Type B pancreatic cell (in vitro differentiated cells): ENCODE measurements at regions not wholly inside any gene's neighbourhood (a gene's known extent, or its start where the extent isn't known, plus 50 kb on each side); places are given as distances from the start of the nearest gene placed in this dataset.

Experiments used
- DNase-seq: peaks from one replicate; pipeline ENCODE4 v3.0.0; 2021; ENCODE audit warnings: mixed read lengths; ENCODE audit not compliant: unreplicated experiment; ENCODE audit errors: extremely low spot score
- H3K27ac Mint-ChIP-seq: 2 replicates; pipeline ENCODE4 v1.8.0; 2021; ENCODE audit warnings: mild to moderate bottlenecking, mixed read lengths
- H3K27me3 Mint-ChIP-seq: 2 replicates; pipeline ENCODE4 v1.8.0; 2021; ENCODE audit warnings: mixed read lengths
- H3K36me3 Mint-ChIP-seq: 2 replicates; pipeline ENCODE4 v1.8.0; 2021; ENCODE audit warnings: mixed read lengths
- H3K4me1 Mint-ChIP-seq: one replicate; pipeline ENCODE4 v1.8.0; 2021; ENCODE audit warnings: mixed read lengths; ENCODE audit not compliant: unreplicated experiment
- H3K4me3 Mint-ChIP-seq: 2 replicates; pipeline ENCODE4 v1.8.0; 2021; ENCODE audit warnings: mild to moderate bottlenecking, mixed read lengths
- H3K9me3 Mint-ChIP-seq: 2 replicates; pipeline ENCODE4 v1.8.0; 2021; ENCODE audit warnings: mixed read lengths
- TF ChIP-seq, protein P1 (sequence below): fragments of 200-600 bp; sonication (generic); conservative IDR thresholded peaks from 2 replicates; pipeline ENCODE4 v1.5.0; 2021; ENCODE audit warnings: antibody characterized with exemption, mild to moderate bottlenecking

GRCh38 chr3:102194001-102194400, 240.8 kb upstream of the ZPLD1 start:
- DNase-seq: no peak

DNA sequence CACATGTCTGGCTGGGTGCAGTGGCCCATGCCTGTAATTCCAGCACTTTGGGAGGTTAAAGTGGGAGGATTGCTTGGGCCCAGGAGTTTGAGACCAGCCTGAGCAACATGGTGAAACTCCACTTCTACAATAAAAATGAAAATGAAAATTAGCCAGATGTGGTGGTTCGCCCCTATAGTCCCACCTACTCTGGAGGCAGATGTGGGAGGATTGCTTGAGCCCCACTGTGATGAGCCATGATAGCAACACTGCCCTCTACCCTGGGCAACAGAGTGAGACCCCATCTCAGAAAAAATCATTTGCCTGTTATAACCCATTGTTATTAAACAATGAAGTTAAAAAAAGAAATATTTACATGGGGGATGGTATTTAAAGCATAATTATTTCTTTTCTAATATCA, 240.1 kb upstream of the ZPLD1 start:
- H3K4me1 Mint-ChIP-seq: peaks cover 19% of the 10 kb centered on the region
- DNase-seq: no peak
- TF ChIP-seq, protein P1, sequence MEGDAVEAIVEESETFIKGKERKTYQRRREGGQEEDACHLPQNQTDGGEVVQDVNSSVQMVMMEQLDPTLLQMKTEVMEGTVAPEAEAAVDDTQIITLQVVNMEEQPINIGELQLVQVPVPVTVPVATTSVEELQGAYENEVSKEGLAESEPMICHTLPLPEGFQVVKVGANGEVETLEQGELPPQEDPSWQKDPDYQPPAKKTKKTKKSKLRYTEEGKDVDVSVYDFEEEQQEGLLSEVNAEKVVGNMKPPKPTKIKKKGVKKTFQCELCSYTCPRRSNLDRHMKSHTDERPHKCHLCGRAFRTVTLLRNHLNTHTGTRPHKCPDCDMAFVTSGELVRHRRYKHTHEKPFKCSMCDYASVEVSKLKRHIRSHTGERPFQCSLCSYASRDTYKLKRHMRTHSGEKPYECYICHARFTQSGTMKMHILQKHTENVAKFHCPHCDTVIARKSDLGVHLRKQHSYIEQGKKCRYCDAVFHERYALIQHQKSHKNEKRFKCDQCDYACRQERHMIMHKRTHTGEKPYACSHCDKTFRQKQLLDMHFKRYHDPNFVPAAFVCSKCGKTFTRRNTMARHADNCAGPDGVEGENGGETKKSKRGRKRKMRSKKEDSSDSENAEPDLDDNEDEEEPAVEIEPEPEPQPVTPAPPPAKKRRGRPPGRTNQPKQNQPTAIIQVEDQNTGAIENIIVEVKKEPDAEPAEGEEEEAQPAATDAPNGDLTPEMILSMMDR: no peak
- peak overlapping the region; percentile 38 for H3K27ac Mint-ChIP-seq
- no peaks in the 10 kb centered on the region for H3K27me3 Mint-ChIP-seq
- H3K36me3 Mint-ChIP-seq: no peaks in the 10 kb centered on the region
- no peak overlapping the region for H3K4me3 Mint-ChIP-seq
- H3K9me3 Mint-ChIP-seq: no peaks in the 10 kb centered on the region

More at GRCh38 chr3:102194001-102194400, 240.8 kb upstream of the ZPLD1 start:
- no peaks in the 10 kb centered on the region for H3K27me3 Mint-ChIP-seq
- no peaks in the 10 kb centered on the region for H3K9me3 Mint-ChIP-seq
- H3K36me3 Mint-ChIP-seq: no peaks in the 10 kb centered on the region
- peaks cover 19% of the 10 kb centered on the region for H3K4me1 Mint-ChIP-seq
- TF ChIP-seq, protein P1: no peak
- no peak overlapping the region for H3K4me3 Mint-ChIP-seq
- H3K27ac Mint-ChIP-seq: peak overlapping the region; percentile 19

DNA sequence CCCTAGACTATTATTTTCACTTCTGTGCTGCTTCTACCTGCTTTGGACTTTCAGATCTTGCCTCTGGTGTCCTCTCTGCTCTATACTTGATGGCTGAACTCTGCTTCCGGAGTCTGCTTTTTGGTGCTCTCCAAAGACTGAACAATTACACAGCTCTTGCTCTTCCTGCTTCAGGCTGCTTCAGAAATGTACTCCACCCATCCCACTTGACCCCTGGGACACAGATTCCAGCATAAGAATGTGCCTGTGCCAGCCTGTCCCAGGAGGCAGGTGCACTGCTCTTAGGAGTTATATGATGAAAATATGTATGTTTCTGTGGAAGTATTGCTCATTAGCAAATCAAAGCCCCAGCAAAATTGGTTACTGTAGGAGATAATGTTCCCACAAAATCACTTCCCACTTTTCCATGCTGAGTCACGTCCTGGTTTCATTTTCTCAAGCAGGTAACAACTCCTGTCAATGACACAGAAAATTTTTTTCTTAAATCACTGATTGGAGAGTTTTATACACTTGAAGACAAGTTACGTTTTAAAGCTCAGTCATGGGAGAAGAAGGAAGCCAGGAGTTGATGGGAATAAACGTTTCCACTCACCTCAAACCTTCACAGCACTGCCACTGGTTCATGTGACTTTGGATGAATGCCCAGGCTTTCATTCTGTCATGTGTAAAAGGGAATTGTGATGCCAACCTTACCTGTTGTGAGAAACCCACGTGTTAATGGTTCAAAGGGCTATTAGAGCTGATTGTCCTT, 239.4 kb upstream of the ZPLD1 start:
- Mint-ChIP-seq H3K4me3 (peak overlapping the region; percentile 40), H3K9me3 (no peaks in the 10 kb centered on the region), H3K36me3 (no peaks in the 10 kb centered on the region), H3K27me3 (no peaks in the 10 kb centered on the region), H3K27ac (peak overlapping the region; percentile 38), H3K4me1 (peaks cover 15% of the 10 kb centered on the region)
- no peak for DNase-seq
- TF ChIP-seq, protein P1: no peak

GRCh38 chr3:102200126-102200525, 234.7 kb upstream of the ZPLD1 start:
- no peaks in the 10 kb centered on the region for H3K9me3 Mint-ChIP-seq
- TF ChIP-seq, protein P1: no peak

DNA sequence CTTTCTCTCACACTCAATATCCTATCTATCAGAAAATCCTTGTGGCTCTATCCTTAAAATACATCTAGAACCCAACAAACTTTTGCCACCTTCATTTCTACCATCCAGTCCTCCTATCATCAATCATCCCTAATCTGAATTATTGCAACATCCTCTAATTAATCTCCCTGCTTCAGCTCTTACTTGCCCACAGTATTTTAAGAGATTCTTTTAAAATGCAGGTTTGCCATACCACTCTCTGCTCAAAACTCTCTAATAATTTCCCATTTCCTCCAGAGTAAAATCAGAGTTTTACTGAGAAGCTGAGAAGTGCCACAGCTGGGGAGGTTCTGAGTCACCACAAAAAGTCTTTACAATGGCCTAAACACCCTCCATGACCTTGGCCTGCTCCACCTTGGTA, 234.3 kb upstream of the ZPLD1 start:
- Mint-ChIP-seq H3K27ac (no peak overlapping the region), H3K4me3 (no peak overlapping the region), H3K36me3 (no peaks in the 10 kb centered on the region), H3K9me3 (no peaks in the 10 kb centered on the region), H3K4me1 (no peaks in the 10 kb centered on the region), H3K27me3 (no peaks in the 10 kb centered on the region)
- TF ChIP-seq, protein P1: no peak
- no peak for DNase-seq

More at GRCh38 chr3:102200126-102200525, 234.7 kb upstream of the ZPLD1 start:
- Mint-ChIP-seq H3K4me3 (no peak overlapping the region), H3K27ac (no peak overlapping the region), H3K4me1 (peaks cover 2% of the 10 kb centered on the region), H3K27me3 (no peaks in the 10 kb centered on the region), H3K36me3 (no peaks in the 10 kb centered on the region)
- no peak for DNase-seq
